ENCODE measurements at regions not wholly inside any gene's neighbourhood (a gene's known extent, or its start where the extent isn't known, plus 50 kb on each side); places are given as distances from the start of the nearest gene placed in this dataset.

DNA sequence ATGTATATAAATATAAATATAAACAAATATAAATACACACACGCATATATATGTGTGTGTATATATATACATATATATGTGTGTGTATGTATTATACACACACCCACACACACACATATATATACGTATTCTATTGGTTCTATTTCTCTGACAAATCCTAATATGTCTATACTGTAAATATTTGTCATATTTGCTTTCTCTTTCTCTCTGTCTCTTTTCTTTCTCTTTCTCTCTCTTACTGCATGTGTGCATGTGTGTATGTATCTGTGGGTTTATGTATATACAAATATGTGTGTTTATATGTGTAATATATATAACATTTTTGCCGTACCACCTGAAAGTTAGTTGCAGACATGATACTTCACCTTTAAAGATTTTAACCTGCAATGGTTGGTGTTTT lies 174.2 kb upstream of the PLEKHG7 start (continued):
- TF ChIP-seq, protein P1, sequence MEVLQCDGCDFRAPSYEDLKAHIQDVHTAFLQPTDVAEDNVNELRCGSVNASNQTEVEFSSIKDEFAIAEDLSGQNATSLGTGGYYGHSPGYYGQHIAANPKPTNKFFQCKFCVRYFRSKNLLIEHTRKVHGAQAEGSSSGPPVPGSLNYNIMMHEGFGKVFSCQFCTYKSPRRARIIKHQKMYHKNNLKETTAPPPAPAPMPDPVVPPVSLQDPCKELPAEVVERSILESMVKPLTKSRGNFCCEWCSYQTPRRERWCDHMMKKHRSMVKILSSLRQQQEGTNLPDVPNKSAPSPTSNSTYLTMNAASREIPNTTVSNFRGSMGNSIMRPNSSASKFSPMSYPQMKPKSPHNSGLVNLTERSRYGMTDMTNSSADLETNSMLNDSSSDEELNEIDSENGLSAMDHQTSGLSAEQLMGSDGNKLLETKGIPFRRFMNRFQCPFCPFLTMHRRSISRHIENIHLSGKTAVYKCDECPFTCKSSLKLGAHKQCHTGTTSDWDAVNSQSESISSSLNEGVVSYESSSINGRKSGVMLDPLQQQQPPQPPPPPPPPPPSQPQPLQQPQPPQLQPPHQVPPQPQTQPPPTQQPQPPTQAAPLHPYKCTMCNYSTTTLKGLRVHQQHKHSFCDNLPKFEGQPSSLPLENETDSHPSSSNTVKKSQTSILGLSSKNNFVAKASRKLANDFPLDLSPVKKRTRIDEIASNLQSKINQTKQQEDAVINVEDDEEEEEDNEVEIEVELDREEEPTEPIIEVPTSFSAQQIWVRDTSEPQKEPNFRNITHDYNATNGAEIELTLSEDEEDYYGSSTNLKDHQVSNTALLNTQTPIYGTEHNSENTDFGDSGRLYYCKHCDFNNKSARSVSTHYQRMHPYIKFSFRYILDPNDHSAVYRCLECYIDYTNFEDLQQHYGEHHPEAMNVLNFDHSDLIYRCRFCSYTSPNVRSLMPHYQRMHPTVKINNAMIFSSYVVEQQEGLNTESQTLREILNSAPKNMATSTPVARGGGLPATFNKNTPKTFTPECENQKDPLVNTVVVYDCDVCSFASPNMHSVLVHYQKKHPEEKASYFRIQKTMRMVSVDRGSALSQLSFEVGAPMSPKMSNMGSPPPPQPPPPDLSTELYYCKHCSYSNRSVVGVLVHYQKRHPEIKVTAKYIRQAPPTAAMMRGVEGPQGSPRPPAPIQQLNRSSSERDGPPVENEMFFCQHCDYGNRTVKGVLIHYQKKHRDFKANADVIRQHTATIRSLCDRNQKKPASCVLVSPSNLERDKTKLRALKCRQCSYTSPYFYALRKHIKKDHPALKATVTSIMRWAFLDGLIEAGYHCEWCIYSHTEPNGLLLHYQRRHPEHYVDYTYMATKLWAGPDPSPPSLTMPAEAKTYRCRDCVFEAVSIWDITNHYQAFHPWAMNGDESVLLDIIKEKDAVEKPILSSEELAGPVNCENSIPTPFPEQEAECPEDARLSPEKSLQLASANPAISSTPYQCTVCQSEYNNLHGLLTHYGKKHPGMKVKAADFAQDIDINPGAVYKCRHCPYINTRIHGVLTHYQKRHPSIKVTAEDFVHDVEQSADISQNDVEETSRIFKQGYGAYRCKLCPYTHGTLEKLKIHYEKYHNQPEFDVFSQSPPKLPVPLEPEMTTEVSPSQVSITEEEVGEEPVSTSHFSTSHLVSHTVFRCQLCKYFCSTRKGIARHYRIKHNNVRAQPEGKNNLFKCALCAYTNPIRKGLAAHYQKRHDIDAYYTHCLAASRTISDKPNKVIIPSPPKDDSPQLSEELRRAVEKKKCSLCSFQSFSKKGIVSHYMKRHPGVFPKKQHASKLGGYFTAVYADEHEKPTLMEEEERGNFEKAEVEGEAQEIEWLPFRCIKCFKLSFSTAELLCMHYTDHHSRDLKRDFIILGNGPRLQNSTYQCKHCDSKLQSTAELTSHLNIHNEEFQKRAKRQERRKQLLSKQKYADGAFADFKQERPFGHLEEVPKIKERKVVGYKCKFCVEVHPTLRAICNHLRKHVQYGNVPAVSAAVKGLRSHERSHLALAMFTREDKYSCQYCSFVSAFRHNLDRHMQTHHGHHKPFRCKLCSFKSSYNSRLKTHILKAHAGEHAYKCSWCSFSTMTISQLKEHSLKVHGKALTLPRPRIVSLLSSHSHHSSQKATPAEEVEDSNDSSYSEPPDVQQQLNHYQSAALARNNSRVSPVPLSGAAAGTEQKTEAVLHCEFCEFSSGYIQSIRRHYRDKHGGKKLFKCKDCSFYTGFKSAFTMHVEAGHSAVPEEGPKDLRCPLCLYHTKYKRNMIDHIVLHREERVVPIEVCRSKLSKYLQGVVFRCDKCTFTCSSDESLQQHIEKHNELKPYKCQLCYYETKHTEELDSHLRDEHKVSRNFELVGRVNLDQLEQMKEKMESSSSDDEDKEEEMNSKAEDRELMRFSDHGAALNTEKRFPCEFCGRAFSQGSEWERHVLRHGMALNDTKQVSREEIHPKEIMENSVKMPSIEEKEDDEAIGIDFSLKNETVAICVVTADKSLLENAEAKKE (CRISPR knock-in tag; IDR thresholded peaks at IDR 0.05), result no peak
- no peak for TF ChIP-seq EZH2 (IDR thresholded peaks at IDR 0.05; ENCODE audit: low read depth, unreplicated experiment)
- no peak for TF ChIP-seq POLR2AphosphoS5 (IDR thresholded peaks at IDR 0.05; ENCODE audit: low read depth)

DNA sequence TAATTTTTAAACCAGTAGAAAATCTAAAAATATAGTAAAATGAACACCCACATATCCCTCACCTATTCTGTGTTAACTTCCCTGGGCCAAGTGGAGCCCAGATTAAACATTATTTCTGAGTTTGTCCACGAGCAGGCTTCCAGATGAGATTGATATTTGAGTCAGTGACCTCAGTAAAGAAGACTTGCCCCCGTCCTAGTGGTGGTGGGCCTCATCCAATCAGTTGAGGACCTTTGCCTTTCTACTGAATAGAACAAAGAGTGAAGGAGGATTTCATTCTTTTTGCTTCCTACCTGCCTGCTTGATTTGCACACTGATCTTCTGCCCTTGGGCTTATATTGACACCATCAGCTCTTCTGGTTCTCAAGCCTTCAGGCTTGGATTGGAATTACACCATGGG lies 174.7 kb upstream of the PLEKHG7 start:
- Mint-ChIP-seq H3K4me3 (no peak overlapping the region), H3K9me3 (peaks cover 3% of the 10 kb centered on the region; the same call in 1 of the 3 replicates), H3K36me3 (ENCODE audit: low read depth) (no peaks in the 10 kb centered on the region), H3K27me3 (ENCODE audit: insufficient read depth, low read depth, poor library complexity) (no peaks in the 10 kb centered on the region), H3K27ac (no peak overlapping the region), H3K4me1 (no peaks in the 10 kb centered on the region)
- Histone ChIP-seq H3K4me3 (no peak overlapping the region), H3F3A (replicated peaks; ENCODE audit: low read depth) (no peaks in the 10 kb centered on the region), H3K9me2 (ENCODE audit: insufficient read depth) (no peaks in the 10 kb centered on the region), H3K36me3 (ENCODE audit: insufficient read depth) (no peaks in the 10 kb centered on the region), H3K27me3 (ENCODE audit: insufficient read depth) (no peaks in the 10 kb centered on the region), H3K4me2 (no peak overlapping the region), H4K20me1 (replicated peaks; ENCODE audit: insufficient read depth) (no peaks in the 10 kb centered on the region), H2AFZ (no peak overlapping the region), H3K4me1 (ENCODE audit: insufficient read depth) (no peaks in the 10 kb centered on the region), H3K79me2 (replicated peaks; ENCODE audit: insufficient read depth) (no peaks in the 10 kb centered on the region), H3K27ac (ENCODE audit: low read depth) (no peak overlapping the region)
- ATAC-seq (no peak), DNase-seq (ENCODE audit: low spot score) (no peak)
- no peak for TF ChIP-seq POLR2AphosphoS5 (IDR thresholded peaks at IDR 0.05; ENCODE audit: low read depth)
- TF ChIP-seq, protein P2, sequence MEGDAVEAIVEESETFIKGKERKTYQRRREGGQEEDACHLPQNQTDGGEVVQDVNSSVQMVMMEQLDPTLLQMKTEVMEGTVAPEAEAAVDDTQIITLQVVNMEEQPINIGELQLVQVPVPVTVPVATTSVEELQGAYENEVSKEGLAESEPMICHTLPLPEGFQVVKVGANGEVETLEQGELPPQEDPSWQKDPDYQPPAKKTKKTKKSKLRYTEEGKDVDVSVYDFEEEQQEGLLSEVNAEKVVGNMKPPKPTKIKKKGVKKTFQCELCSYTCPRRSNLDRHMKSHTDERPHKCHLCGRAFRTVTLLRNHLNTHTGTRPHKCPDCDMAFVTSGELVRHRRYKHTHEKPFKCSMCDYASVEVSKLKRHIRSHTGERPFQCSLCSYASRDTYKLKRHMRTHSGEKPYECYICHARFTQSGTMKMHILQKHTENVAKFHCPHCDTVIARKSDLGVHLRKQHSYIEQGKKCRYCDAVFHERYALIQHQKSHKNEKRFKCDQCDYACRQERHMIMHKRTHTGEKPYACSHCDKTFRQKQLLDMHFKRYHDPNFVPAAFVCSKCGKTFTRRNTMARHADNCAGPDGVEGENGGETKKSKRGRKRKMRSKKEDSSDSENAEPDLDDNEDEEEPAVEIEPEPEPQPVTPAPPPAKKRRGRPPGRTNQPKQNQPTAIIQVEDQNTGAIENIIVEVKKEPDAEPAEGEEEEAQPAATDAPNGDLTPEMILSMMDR (conservative IDR thresholded peaks at IDR 0.05; ENCODE audit: low read depth in 2 of 2), result no peak
- TF ChIP-seq, protein P1 (CRISPR knock-in tag; IDR thresholded peaks at IDR 0.05), result no peak
- TF ChIP-seq NANOG (IDR thresholded peaks at IDR 0.05; ENCODE audit: borderline replicate concordance), result no peak
- TF ChIP-seq ZNF331 (CRISPR knock-in tag; IDR thresholded peaks at IDR 0.05; ENCODE audit: low read depth), result no peak

All from GM23338 (cell line).